ENCODE measurements at regions not wholly inside any gene's neighbourhood (a gene's known extent, or its start where the extent isn't known, plus 50 kb on each side); places are given as distances from the start of the nearest gene placed in this dataset.

GRCh38 chr16:85552980-85553435, 60.1 kb upstream of the GSE1 start (continued):
- TF ChIP-seq ZHX2 (IDR thresholded peaks at IDR 0.05; ENCODE audit: low read depth) (peak; percentile 53; the same call in 1 of the 2 replicates), ZHX2 (CRISPR knock-in tag; IDR thresholded peaks at IDR 0.05; ENCODE audit: borderline replicate concordance) (no peak), ZFP82 (CRISPR knock-in tag; IDR thresholded peaks at IDR 0.05; ENCODE audit: borderline replicate concordance) (0 out of 2 replicates have a peak, but pooled peaks have one; percentile 49), HIVEP1 (CRISPR knock-in tag; IDR thresholded peaks at IDR 0.05) (no peak), ZFAT (CRISPR knock-in tag; conservative IDR thresholded peaks at IDR 0.05) (no peak), THRA (CRISPR knock-in tag; IDR thresholded peaks at IDR 0.05; ENCODE audit: borderline replicate concordance) (peak; percentile 65), BCL6 (CRISPR knock-in tag; IDR thresholded peaks at IDR 0.05) (peak; percentile 64; the same call in 1 of the 2 replicates), FOXA3 (CRISPR knock-in tag; IDR thresholded peaks at IDR 0.05) (peak; percentile 54; the same call in 1 of the 2 replicates), ARNT2 (CRISPR knock-in tag; IDR thresholded peaks at IDR 0.05; ENCODE audit: low read depth) (peak; percentile 91; the same call in 1 of the 2 replicates), ZNF790 (CRISPR knock-in tag; IDR thresholded peaks at IDR 0.05; ENCODE audit: borderline replicate concordance) (peak; percentile 49; the same call in 1 of the 2 replicates), ZNF234 (CRISPR knock-in tag; conservative IDR thresholded peaks at IDR 0.05) (no peak), ZNF317 (CRISPR knock-in tag; IDR thresholded peaks at IDR 0.05) (no peak)
- TF ChIP-seq, protein P1, sequence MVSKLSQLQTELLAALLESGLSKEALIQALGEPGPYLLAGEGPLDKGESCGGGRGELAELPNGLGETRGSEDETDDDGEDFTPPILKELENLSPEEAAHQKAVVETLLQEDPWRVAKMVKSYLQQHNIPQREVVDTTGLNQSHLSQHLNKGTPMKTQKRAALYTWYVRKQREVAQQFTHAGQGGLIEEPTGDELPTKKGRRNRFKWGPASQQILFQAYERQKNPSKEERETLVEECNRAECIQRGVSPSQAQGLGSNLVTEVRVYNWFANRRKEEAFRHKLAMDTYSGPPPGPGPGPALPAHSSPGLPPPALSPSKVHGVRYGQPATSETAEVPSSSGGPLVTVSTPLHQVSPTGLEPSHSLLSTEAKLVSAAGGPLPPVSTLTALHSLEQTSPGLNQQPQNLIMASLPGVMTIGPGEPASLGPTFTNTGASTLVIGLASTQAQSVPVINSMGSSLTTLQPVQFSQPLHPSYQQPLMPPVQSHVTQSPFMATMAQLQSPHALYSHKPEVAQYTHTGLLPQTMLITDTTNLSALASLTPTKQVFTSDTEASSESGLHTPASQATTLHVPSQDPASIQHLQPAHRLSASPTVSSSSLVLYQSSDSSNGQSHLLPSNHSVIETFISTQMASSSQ (IDR thresholded peaks at IDR 0.05; ENCODE audit: low read depth) = no peak
- TF ChIP-seq, protein P1 (CRISPR knock-in tag; IDR thresholded peaks at IDR 0.05; ENCODE audit: borderline replicate concordance) = 0 out of 2 replicates have a peak, but pooled peaks have one; percentile 33
- TF ChIP-seq, protein P2, sequence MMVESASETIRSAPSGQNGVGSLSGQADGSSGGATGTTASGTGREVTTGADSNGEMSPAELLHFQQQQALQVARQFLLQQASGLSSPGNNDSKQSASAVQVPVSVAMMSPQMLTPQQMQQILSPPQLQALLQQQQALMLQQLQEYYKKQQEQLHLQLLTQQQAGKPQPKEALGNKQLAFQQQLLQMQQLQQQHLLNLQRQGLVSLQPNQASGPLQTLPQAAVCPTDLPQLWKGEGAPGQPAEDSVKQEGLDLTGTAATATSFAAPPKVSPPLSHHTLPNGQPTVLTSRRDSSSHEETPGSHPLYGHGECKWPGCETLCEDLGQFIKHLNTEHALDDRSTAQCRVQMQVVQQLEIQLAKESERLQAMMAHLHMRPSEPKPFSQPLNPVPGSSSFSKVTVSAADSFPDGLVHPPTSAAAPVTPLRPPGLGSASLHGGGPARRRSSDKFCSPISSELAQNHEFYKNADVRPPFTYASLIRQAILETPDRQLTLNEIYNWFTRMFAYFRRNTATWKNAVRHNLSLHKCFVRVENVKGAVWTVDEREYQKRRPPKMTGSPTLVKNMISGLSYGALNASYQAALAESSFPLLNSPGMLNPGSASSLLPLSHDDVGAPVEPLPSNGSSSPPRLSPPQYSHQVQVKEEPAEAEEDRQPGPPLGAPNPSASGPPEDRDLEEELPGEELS (CRISPR knock-in tag; IDR thresholded peaks at IDR 0.05) = 0 out of 2 replicates have a peak, but pooled peaks have one; percentile 44
